Panc1 (cell line): ENCODE measurements at regions not wholly inside any gene's neighbourhood (a gene's known extent, or its start where the extent isn't known, plus 50 kb on each side); places are given as distances from the start of the nearest gene placed in this dataset.

Experiments
- POLR2AphosphoS5 ChIP-seq: IDR thresholded peaks from 2 replicates; pipeline ENCODE4 v1.6.1; 2012; ENCODE audit warnings: mild to moderate bottlenecking, low read depth, low read length, moderate library complexity
- TF ChIP-seq, protein P1 (sequence below): fragments of 450-650 bp; IDR thresholded peaks from 2 replicates; pipeline ENCODE4 v1.5.1; 2017; ENCODE audit warnings: mild to moderate bottlenecking

DNA sequence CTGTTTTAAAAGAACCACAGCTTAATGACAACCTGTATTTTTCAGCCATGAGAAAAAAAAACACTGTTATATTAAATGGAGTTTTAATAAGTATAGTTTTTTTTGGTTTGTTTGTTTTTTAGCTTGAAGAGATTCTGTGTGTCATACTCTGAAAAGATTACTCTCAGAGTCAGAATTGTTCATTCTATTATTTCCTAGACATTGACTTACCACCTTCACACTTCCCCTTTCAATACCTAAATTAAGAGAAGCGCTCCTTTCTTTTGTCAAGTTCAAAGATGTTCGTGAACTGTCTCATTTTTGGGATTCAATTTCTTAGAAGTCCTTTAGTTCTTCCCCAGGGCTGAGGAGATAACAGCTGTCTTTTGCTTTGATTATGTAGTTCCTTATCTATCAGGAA lies 1201.6 kb upstream of the NUDT12 start:
- TF ChIP-seq, protein P1, sequence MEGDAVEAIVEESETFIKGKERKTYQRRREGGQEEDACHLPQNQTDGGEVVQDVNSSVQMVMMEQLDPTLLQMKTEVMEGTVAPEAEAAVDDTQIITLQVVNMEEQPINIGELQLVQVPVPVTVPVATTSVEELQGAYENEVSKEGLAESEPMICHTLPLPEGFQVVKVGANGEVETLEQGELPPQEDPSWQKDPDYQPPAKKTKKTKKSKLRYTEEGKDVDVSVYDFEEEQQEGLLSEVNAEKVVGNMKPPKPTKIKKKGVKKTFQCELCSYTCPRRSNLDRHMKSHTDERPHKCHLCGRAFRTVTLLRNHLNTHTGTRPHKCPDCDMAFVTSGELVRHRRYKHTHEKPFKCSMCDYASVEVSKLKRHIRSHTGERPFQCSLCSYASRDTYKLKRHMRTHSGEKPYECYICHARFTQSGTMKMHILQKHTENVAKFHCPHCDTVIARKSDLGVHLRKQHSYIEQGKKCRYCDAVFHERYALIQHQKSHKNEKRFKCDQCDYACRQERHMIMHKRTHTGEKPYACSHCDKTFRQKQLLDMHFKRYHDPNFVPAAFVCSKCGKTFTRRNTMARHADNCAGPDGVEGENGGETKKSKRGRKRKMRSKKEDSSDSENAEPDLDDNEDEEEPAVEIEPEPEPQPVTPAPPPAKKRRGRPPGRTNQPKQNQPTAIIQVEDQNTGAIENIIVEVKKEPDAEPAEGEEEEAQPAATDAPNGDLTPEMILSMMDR: no peak
- TF ChIP-seq POLR2AphosphoS5: no peak
